ENCODE measurements at regions not wholly inside any gene's neighbourhood (a gene's known extent, or its start where the extent isn't known, plus 50 kb on each side); places are given as distances from the start of the nearest gene placed in this dataset.

DNA sequence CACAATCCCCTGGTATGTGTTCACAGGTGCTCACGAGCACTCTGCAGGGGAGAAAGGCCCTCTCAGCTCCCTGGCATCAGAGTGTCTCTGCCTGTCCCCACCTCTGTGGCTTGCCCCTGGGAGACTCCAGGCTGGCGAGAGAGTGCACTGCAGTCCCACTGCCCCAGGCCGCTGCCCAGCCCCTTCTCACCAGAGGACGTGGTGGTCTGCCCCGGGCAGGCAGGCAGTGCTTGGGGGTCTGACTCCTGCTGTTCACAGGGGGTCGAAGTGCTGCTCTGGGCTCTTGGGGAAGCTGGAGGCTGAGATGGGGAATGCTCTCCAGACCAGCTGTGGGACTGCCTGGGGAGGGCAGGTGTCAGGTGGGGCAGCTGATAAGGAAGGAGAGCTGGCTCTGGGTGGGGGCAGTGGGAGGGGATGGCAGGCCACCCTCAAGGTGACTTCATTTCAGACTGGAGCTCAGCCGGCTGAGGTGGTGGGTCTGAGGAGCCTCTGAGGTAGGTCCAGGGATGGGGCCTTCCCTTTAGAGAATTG lies 151.0 kb upstream of the B3GAT1 start:
- TF ChIP-seq SP1 (IDR thresholded peaks at IDR 0.05), result no peak
- no peak for TF ChIP-seq LEF1 (IDR thresholded peaks at IDR 0.05; ENCODE audit: borderline replicate concordance)
- TF ChIP-seq BHLHE40 (IDR thresholded peaks at IDR 0.05; ENCODE audit: borderline replicate concordance), result no peak
- TF ChIP-seq L3MBTL2 (conservative IDR thresholded peaks at IDR 0.05), result no peak
- TF ChIP-seq FOXA1 (IDR thresholded peaks at IDR 0.05), result no peak
- TF ChIP-seq CTBP1 (IDR thresholded peaks at IDR 0.05; ENCODE audit: borderline replicate concordance), result no peak
- no peak for TF ChIP-seq ELF4 (IDR thresholded peaks at IDR 0.05)
- no peak for TF ChIP-seq FOXM1 (IDR thresholded peaks at IDR 0.05; ENCODE audit: borderline replicate concordance)
- TF ChIP-seq ZNF384 (IDR thresholded peaks at IDR 0.05), result no peak
- no peak for TF ChIP-seq TARDBP (IDR thresholded peaks at IDR 0.05)
- no peak for TF ChIP-seq HDGF (IDR thresholded peaks at IDR 0.05; ENCODE audit: borderline replicate concordance)
- TF ChIP-seq, protein P1, sequence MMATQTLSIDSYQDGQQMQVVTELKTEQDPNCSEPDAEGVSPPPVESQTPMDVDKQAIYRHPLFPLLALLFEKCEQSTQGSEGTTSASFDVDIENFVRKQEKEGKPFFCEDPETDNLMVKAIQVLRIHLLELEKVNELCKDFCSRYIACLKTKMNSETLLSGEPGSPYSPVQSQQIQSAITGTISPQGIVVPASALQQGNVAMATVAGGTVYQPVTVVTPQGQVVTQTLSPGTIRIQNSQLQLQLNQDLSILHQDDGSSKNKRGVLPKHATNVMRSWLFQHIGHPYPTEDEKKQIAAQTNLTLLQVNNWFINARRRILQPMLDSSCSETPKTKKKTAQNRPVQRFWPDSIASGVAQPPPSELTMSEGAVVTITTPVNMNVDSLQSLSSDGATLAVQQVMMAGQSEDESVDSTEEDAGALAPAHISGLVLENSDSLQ (IDR thresholded peaks at IDR 0.05), result no peak
